DND-41 (cell line): ENCODE measurements at regions not wholly inside any gene's neighbourhood (a gene's known extent, or its start where the extent isn't known, plus 50 kb on each side); places are given as distances from the start of the nearest gene placed in this dataset.

ENCODE experiments used
- ATAC-seq: fragments of 200-7000 bp; cut with Tn5 transposase; 3 replicates; pipeline ENCODE4 v1.9.1; 2021; ENCODE audit warnings: low read depth; ENCODE audit not compliant: insufficient read depth
- DNase-seq: peaks from one replicate; pipeline ENCODE4 v3.0.0-alpha.2; 2020
- H2AFZ ChIP-seq: 2 replicates; pipeline ENCODE4 v1.6.0; 2012; ENCODE audit warnings: low read depth, low read length
- H3K27ac ChIP-seq: 2 replicates; pipeline ENCODE4 v1.5.1; 2012; ENCODE audit warnings: low read length, inconsistent platforms
- H3K27me3 ChIP-seq: fragments of 200-600 bp; sonication (generic); 2 replicates; pipeline ENCODE4 v1.6.0; 2012; ENCODE audit warnings: low read length, mild to moderate bottlenecking, inconsistent platforms; ENCODE audit not compliant: insufficient read depth, poor library complexity
- H3K36me3 ChIP-seq: 2 replicates; pipeline ENCODE4 v1.5.1; 2012; ENCODE audit warnings: low read length, inconsistent platforms; ENCODE audit not compliant: insufficient read depth
- H3K4me1 ChIP-seq: 2 replicates; pipeline ENCODE4 v1.5.1; 2012; ENCODE audit warnings: mild to moderate bottlenecking, low read length; ENCODE audit not compliant: insufficient read depth
- H3K4me2 ChIP-seq: 2 replicates; pipeline ENCODE4 v1.6.0; 2012; ENCODE audit warnings: mild to moderate bottlenecking, moderate library complexity, low read length, inconsistent platforms; ENCODE audit not compliant: insufficient read depth
- H3K4me3 ChIP-seq, 2 experiments: fragments of 200-600 bp in 1 of 2; shearing (Covaris generic) in 1 of 2; 2 replicates each; pipeline ENCODE4 v1.5.1; 2012 to 2016; ENCODE audit warnings: inconsistent platforms in 2 of 2, low read length in 2 of 2, mild to moderate bottlenecking in 2 of 2, low read depth in 1 of 2, moderate library complexity in 1 of 2
- H3K79me2 ChIP-seq: 2 replicates; pipeline ENCODE4 v1.6.0; 2012; ENCODE audit warnings: low read length, inconsistent platforms; ENCODE audit not compliant: insufficient read depth
- H3K9ac ChIP-seq: 2 replicates; pipeline ENCODE4 v1.6.0; 2012; ENCODE audit warnings: low read depth, mild to moderate bottlenecking, inconsistent platforms, low read length, moderate library complexity
- H3K9me3 ChIP-seq: 2 replicates; pipeline ENCODE4 v1.5.1; 2012; ENCODE audit warnings: low read length, moderate library complexity, mild to moderate bottlenecking, inconsistent platforms; ENCODE audit not compliant: insufficient read depth, severe bottlenecking
- H4K20me1 ChIP-seq: 2 replicates; pipeline ENCODE4 v1.6.0; 2012; ENCODE audit warnings: low read length; ENCODE audit not compliant: insufficient read depth
- CTCF ChIP-seq: IDR thresholded peaks from 2 replicates; pipeline ENCODE4 v1.5.1; 2012; ENCODE audit warnings: borderline replicate concordance, low read length, moderate library complexity, mild to moderate bottlenecking; ENCODE audit not compliant: poor library complexity, severe bottlenecking; ENCODE audit errors: extremely low read depth
- EZH2 ChIP-seq: IDR thresholded peaks from 3 replicates; pipeline ENCODE4 v1.6.1; 2012; ENCODE audit warnings: borderline replicate concordance, low read depth, mild to moderate bottlenecking, moderate library complexity, low read length, inconsistent platforms; ENCODE audit not compliant: severe bottlenecking

- Histone ChIP-seq H3K27ac (no peak overlapping the region), H3K9me3 (no peaks in the 10 kb centered on the region), H3K36me3 (no peaks in the 10 kb centered on the region), H4K20me1 (no peaks in the 10 kb centered on the region), H2AFZ (no peak overlapping the region), H3K4me1 (no peaks in the 10 kb centered on the region), H3K4me2 (no peak overlapping the region), H3K9ac (no peak overlapping the region), H3K4me3 (no peak overlapping the region), H3K27me3 (peaks cover 3% of the 10 kb centered on the region), H3K79me2 (no peaks in the 10 kb centered on the region)
- no peak for TF ChIP-seq CTCF
- no peak for TF ChIP-seq EZH2
- ATAC-seq, result no peak
- no peak for DNase-seq
Observed at GRCh38 chr20:11677836-11678235, 239.9 kb upstream of the BTBD3 start.

GRCh38 chr20:11682285-11682684 lies 235.4 kb upstream of the BTBD3 start:
- H3K4me1 ChIP-seq, result no peaks in the 10 kb centered on the region
- H3K4me3 ChIP-seq, result no peak overlapping the region
- H3K27me3 ChIP-seq, result peaks cover 3% of the 10 kb centered on the region
- no peaks in the 10 kb centered on the region for H3K79me2 ChIP-seq
- no peak overlapping the region for H3K4me2 ChIP-seq
- H2AFZ ChIP-seq, result no peak overlapping the region
- no peaks in the 10 kb centered on the region for H4K20me1 ChIP-seq
- TF ChIP-seq CTCF (no peak), EZH2 (no peak)
- no peak overlapping the region for H3K9ac ChIP-seq
- no peaks in the 10 kb centered on the region for H3K9me3 ChIP-seq
- ATAC-seq (no peak), DNase-seq (no peak)
- no peaks in the 10 kb centered on the region for H3K36me3 ChIP-seq
- no peak overlapping the region for H3K27ac ChIP-seq

GRCh38 chr20:11686195-11686594 lies 231.5 kb upstream of the BTBD3 start:
- H3K27ac ChIP-seq, result no peak overlapping the region
- H3K4me2 ChIP-seq, result no peak overlapping the region
- H3K36me3 ChIP-seq, result no peaks in the 10 kb centered on the region
- ATAC-seq, result no peak
- no peaks in the 10 kb centered on the region for H3K9me3 ChIP-seq
- no peaks in the 10 kb centered on the region for H4K20me1 ChIP-seq
- H3K9ac ChIP-seq, result no peak overlapping the region
- no peak overlapping the region for H2AFZ ChIP-seq
- no peaks in the 10 kb centered on the region for H3K27me3 ChIP-seq
- TF ChIP-seq CTCF, result no peak
- no peak for TF ChIP-seq EZH2
- DNase-seq, result no peak
- H3K4me1 ChIP-seq, result no peaks in the 10 kb centered on the region
- no peak overlapping the region for H3K4me3 ChIP-seq
- H3K79me2 ChIP-seq, result no peaks in the 10 kb centered on the region
